Keratinocyte (primary cell): ENCODE measurements at regions not wholly inside any gene's neighbourhood (a gene's known extent, or its start where the extent isn't known, plus 50 kb on each side); places are given as distances from the start of the nearest gene placed in this dataset.
"Not testable (repeated sequence)": the region's sequence is repeated elsewhere in the genome, so short reads cannot be mapped to it uniquely, and the experiment has no call there.

Experiments
- DNase-seq: peaks from one replicate; pipeline ENCODE4 v3.0.0-alpha.2; 2011; ENCODE audit warnings: low read depth, missing footprints, low spot score
- FAIRE-seq: peaks from 2 replicates; lab custom pipeline; 2011; peaks lifted over from hg19 to GRCh38; lab: Jason Lieb, UNC
- H2AFZ ChIP-seq: 2 replicates; pipeline ENCODE4 v1.6.0; 2012; ENCODE audit warnings: low read length, control low read depth, inconsistent platforms; ENCODE audit not compliant: control insufficient read depth
- H3K27ac ChIP-seq: 2 replicates; pipeline ENCODE4 v1.5.1; 2011; ENCODE audit warnings: low read length; ENCODE audit not compliant: control insufficient read depth, insufficient read depth
- H3K27me3 ChIP-seq: 3 replicates; pipeline ENCODE4 v1.6.0; 2011; ENCODE audit warnings: low read length; ENCODE audit not compliant: control insufficient read depth, insufficient read depth; ENCODE audit errors: extremely low read depth
- H3K36me3 ChIP-seq, 2 experiments: 2 replicates in 1 of 2; 3 replicates in 1 of 2; pipeline ENCODE4 v1.5.1; 2011; ENCODE audit warnings: low read length in 2 of 2, mild to moderate bottlenecking in 1 of 2; ENCODE audit not compliant: control insufficient read depth in 2 of 2, insufficient read depth in 2 of 2; ENCODE audit errors: extremely low read depth in 1 of 2
- H3K4me1 ChIP-seq: 3 replicates; pipeline ENCODE4 v1.5.1; 2011; ENCODE audit warnings: low read length; ENCODE audit not compliant: control insufficient read depth, insufficient read depth; ENCODE audit errors: extremely low read depth
- H3K4me2 ChIP-seq: 3 replicates; pipeline ENCODE4 v1.6.0; 2011; ENCODE audit warnings: low read depth, low read length; ENCODE audit not compliant: control insufficient read depth, insufficient read depth; ENCODE audit errors: extremely low read depth
- H3K4me3 ChIP-seq, 3 experiments: fragments of 200-600 bp in 1 of 3; sonication (generic) in 1 of 3; 2 replicates in 2 of 3; 3 replicates in 1 of 3; pipeline ENCODE4 v1.5.1; 2011 to 2016; ENCODE audit warnings: low read length in 3 of 3, mild to moderate bottlenecking in 3 of 3, control low read depth in 2 of 3, inconsistent platforms in 1 of 3, low read depth in 1 of 3, mixed read lengths in 1 of 3, mixed run types in 1 of 3, moderate library complexity in 1 of 3; ENCODE audit not compliant: control insufficient read depth in 2 of 3, insufficient read depth in 2 of 3; ENCODE audit errors: extremely low read depth in 1 of 3
- H3K79me2 ChIP-seq: 2 replicates; pipeline ENCODE4 v1.6.0; 2012; ENCODE audit warnings: low read length; ENCODE audit not compliant: control insufficient read depth, insufficient read depth
- H3K9ac ChIP-seq: 3 replicates; pipeline ENCODE4 v1.6.0; 2011; ENCODE audit warnings: low read length; ENCODE audit not compliant: control insufficient read depth, insufficient read depth; ENCODE audit errors: extremely low read depth
- H3K9me1 ChIP-seq: 3 replicates; pipeline ENCODE4 v1.6.0; 2011; ENCODE audit warnings: low read length; ENCODE audit not compliant: control insufficient read depth, insufficient read depth; ENCODE audit errors: extremely low read depth
- H3K9me3 ChIP-seq: 2 replicates; pipeline ENCODE4 v1.5.1; 2012; ENCODE audit warnings: low read depth, low read length; ENCODE audit not compliant: control insufficient read depth
- H4K20me1 ChIP-seq: 3 replicates; pipeline ENCODE4 v1.6.0; 2011; ENCODE audit warnings: low read length; ENCODE audit not compliant: control insufficient read depth, insufficient read depth; ENCODE audit errors: extremely low read depth
- CTCF ChIP-seq, 3 experiments: IDR thresholded peaks in 1 of 3; conservative IDR thresholded peaks in 1 of 3; optimal IDR thresholded peaks in 1 of 3; 2 replicates in 2 of 3; 3 replicates in 1 of 3; pipeline versions ENCODE3 to v1.5.1; 2011; ENCODE audit warnings: low read length in 3 of 3, mild to moderate bottlenecking in 3 of 3, moderate library complexity in 2 of 3, control low read depth in 1 of 3, inconsistent platforms in 1 of 3; ENCODE audit not compliant: insufficient read depth in 2 of 3; ENCODE audit errors: extremely low read depth in 1 of 3
- EZH2 ChIP-seq: IDR thresholded peaks from one replicate; pipeline ENCODE4 v1.6.1; 2012; ENCODE audit warnings: inconsistent platforms, mild to moderate bottlenecking, low read length, moderate library complexity
- dilution Hi-C: fragments of 300-500 bp; cut with MboI; formaldehyde crosslinking; loops from one replicate; pipeline ENCODE4 v1.7.0; 2020; ENCODE audit warnings: low sequenced_read_pairs; ENCODE audit not compliant: extremely low pct_ligation_motif_present

- H3K9ac ChIP-seq, DNase-seq, H3K4me1 ChIP-seq, H3K79me2 ChIP-seq, H3K27ac ChIP-seq, H3K9me1 ChIP-seq, H2AFZ ChIP-seq, dilution Hi-C loops, H3K27me3 ChIP-seq, H3K4me2 ChIP-seq, H3K9me3 ChIP-seq, H4K20me1 ChIP-seq, FAIRE-seq, H3K36me3 ChIP-seq, H3K4me3 ChIP-seq: not testable (repeated sequence)
Measured at GRCh38 chr2:180234991-180235390, 227.9 kb upstream of the CWC22 start.

DNA sequence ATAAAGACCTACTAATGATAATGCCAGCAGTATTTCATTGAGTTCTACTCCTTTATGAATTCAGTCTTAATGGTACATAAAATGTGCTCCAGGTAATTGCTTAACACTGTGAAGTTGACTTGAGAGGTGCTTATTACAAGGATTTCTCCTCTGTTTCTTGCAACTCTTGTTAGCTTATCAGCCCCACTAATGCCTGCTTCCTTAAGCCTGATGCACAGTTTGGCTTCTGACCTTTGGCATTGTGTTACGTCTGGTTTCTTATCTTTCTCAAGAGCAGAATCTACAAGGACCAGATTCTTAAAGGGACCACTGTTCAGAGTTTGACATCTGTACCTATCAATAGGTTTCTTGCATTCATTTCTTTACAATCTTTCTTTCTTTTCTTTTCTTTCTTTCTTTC lies 223.9 kb upstream of the CWC22 start:
- FAIRE-seq = peak; percentile 20
- H3K4me3 ChIP-seq = no peak overlapping the region

More for the DNA sequence above, 223.9 kb upstream of the CWC22 start:
- Histone ChIP-seq H2AFZ (no peak overlapping the region), H3K27me3 (no peaks in the 10 kb centered on the region), H4K20me1 (no peaks in the 10 kb centered on the region), H3K9me3 (no peaks in the 10 kb centered on the region), H3K4me1 (no peaks in the 10 kb centered on the region), H3K36me3 (no peaks in the 10 kb centered on the region), H3K9ac (no peak overlapping the region), H3K4me2 (no peak overlapping the region), H3K79me2 (no peaks in the 10 kb centered on the region), H3K27ac (no peak overlapping the region), H3K9me1 (no peaks in the 10 kb centered on the region)
- TF ChIP-seq CTCF (optimal IDR thresholded peaks at IDR 0.05 in 1 of 3, IDR thresholded peaks at IDR 0.05 in 1 of 3, conservative IDR thresholded peaks at IDR 0.05 in 1 of 3; ENCODE audit: extremely low read depth in 1 of 3, insufficient read depth in 2 of 3, low read length in 3 of 3) (no peak), EZH2 (no peak)
- dilution Hi-C loops = no loop called here
- DNase-seq = no peak
